Right renal cortex interstitium (tissue), 3 donors: ENCODE measurements at regions not wholly inside any gene's neighbourhood (a gene's known extent, or its start where the extent isn't known, plus 50 kb on each side); places are given as distances from the start of the nearest gene placed in this dataset.

Experiments used
- DNase-seq, 3 donors: peaks; one replicate each; pipeline ENCODE4 v3.0.0-alpha.2; 2013; ENCODE audit warnings: low read depth in 3 of 3, low spot score in 2 of 3

DNA sequence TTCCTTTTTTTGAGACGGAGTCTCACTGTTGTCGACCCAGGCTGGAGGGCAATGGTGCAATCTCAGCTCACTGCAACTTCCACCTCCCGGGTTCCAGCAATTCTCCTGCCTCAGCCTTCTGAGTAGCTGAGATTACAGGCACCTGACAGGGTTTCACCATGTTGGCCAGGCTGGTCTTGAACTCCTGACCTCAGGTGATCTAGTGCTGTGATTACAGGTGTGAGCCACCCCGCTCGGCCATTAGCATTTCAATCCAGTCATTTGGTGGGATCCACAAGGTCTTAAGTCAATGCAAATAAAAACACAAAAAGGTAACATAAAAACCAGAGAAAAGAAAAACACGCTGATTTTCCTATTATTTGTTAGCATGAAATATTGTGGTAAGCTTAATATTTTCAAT lies 1227.2 kb upstream of the TENM4 start:
- DNase-seq = no peak

DNA sequence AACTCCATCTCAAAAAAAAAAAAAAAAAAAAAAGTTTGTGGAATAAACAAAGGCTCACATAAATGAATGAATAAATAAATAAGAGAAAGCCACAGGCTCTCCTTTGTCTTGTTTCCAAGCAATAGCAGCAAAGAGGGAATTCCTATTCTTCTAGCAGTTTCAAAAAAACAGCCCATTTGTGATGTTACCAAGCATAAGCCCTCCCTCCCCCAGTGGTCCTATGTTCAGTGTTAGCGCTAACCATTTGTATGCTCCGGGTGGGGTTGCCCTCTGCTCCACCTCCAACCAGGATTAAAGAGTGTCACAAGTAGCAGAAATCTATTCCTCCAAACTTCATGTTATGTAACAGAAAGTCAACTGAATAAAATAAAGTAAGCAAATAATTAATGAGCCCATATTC lies 1215.0 kb upstream of the TENM4 start:
- DNase-seq = no peak

DNA sequence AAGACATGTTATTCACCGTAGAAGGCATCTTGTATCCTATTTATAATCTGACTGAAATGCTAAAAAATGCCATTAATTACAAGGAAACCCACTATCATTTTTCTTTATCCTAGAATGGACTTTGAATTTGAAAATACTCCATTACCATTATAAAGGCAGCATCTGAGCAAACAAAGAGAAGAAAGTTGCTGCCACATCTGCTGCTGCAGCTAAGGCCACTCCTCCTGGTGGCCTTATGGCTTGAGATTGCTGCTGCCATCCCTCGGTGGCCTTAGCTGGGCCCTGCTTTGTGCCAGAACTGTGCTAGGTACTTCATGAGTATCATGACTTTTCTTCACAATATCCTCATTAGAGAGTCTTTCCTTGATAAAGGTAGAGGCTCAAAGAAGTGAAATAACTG lies 1210.1 kb upstream of the TENM4 start:
- DNase-seq = no peak

DNA sequence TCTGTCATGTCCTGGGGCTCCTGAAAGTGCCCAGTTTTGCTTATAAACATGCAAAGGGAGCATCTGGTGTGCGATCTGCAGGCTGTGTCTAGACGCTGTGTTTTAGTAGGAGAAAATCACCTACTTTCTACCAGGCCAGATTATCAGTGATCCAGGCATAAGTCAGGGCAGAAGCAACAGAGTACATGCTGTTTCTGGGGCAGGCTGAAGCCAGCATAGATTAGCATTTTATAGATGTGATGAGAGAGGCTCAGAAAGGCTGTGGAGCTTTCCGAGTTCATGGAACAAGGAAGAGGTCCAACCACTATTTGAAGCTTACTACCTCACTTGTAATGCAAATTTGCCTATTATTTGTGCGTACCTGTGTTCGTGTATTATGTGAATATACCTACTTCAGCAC lies 1208.4 kb upstream of the TENM4 start:
- no peak for DNase-seq

DNA sequence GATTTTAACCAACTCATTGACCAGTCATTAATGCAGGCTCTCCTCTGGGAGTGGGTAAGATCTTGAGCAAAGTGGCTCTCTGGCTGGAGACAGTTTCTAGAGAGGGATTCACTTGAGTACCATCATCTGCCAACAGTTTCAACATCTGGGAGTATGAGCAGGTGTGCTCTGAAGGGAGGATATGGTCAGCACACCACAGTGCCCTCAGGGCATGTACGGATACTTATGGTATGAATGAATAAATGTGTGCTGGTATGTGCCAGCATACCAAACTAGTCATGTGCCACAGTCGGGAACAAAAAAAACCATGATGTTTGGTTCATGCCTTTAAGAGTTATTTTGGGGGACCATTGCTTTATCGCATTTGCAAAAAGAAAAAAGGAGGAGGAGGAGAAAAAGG lies 1197.5 kb upstream of the TENM4 start:
- no peak for DNase-seq

DNA sequence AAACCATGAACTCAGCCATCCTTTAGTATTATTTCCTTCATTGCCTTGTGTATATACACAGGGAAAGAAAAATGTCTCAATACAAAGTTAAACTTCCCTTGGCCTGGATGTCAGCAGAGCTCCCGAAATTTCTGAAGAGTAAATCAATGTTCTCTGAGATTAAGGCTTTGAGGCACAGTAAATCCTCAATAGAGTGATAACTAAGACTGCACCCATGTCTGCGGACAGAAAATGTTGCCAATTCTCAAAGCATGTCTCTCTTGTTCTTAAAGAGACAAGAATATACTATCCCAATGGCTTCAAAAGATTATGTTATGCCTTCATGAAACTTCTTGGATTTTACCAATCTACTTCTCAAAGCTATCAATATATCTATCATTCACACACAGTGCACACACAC lies 1196.7 kb upstream of the TENM4 start:
- DNase-seq = no peak

DNA sequence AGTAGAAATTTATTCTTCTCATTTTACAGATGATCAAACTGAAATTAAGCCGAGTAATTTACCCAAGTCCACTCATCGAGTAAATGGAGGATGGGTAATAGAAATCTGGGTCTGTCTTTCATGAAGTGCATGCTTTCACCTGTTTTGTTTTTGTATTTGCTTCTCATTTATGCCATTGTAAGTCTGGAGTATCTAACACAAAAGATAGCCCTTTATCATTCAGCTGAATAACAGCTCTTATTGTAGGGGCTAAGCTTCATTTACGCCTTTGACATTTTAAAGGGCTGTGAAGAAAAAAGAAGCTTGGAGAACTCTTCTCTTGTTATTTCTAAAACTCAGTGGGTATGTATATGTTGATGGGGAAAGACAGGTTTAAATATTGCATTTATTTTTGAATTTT lies 1196.2 kb upstream of the TENM4 start:
- DNase-seq = no peak

DNA sequence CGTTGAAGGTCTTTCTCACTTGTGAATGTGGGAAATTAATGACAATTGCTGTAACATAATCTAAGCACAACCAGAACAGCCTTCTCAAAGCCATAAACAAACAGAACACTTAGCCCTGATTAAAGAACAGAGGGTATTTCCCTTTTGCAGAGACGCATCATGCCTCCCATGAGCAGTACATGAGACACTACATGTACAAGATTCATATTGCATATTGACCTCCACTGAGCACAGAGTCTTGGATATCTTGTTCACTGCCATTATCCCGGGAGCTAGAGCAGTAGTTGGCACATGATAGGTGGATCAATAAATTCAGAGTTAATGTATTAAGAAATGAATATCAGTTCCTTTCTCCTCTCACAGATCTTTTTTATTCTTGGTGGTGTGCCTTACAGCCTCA lies 1194.3 kb upstream of the TENM4 start:
- DNase-seq = no peak

DNA sequence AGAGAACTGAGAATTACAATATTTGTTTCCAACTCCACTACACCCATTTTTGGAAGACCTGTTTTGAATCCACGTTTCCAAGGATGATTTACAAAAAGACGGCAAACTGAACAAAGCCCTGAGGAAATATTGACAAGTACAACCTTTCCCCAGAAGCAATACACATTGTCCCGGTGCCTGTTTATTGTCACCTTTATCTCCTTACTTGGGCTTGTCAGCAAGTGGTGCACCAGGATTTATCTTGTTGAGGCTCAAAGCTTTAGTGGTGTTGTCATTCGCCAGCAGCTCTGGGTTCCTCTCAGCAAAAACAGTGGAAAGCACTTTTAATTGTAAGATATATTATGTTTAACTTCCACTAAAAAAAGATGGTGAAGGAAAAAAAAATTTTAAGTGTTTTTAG lies 1191.9 kb upstream of the TENM4 start:
- DNase-seq = no peak

DNA sequence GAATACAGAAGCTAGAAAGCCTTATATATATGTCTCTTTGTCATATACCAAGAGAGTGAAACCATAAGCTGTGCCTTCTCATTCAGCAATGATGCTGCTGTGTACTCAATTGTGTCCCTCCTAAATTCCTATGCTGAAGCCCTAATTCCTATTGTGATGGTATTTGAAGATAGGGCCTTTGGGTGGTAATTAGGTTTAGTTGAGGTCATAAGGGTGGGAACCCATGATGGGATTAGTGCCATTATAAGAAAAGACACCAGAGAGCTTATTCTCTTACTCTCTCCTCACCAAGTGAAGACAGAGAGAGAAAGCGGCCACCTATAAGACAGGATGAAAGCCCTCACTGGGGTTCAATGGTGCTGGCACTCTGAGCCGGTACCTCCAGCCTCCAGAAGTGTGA lies 1191.3 kb upstream of the TENM4 start:
- DNase-seq = no peak

DNA sequence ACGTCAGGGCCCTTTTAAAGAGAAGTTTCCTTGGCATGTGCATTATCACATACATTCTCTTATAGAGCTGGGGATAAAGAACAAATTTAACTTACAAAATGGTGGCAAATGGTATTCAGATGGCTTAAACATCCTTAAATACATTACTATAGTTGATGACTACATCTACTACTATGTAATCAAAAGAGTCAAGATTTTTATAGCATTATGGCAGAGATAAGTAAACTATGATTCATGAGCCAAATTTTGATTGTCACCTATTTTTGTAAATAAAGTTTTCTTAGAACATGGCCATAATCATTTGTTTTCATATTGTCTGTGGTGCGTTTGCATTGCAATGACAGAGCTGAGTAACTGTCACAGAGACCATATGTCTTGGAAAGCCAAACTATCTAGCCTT lies 1188.6 kb upstream of the TENM4 start:
- no peak for DNase-seq

DNA sequence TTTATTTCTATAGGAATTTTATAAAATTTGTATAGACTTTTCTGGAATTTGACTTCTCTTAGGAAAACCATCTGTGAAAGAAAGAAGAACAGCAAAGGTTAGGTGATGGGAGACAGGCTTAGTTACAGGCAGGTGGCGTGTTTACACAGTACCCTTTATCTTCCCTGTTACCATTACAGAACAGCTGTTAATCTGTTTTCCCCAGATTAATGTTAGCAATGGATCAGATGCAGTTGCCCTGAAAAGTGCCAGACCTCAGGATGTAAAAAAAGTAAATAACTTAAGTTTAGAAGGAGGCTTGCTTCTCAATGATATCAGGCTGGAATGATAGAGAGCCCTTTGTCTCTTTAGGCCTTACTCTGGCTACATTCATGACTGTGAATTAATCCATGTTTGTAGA lies 1186.5 kb upstream of the TENM4 start:
- DNase-seq = no peak

DNA sequence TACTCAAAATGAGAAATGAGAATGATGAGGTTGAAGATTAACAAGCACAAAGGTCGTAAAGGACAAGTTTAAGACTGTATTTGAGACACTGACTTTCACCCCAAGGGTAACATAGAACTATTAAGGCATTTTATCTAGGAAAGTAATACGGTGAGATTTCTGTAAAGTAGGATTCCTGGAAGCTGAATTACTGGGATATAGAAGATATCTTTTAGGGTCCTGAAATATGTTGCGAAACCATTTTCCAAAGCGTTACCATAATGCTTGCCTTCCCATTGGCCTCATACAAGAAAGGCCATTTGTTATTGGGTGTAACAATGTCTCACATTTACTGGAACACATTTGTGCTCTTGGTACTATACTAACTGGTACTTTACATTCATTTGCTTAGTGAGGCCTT lies 1185.9 kb upstream of the TENM4 start:
- DNase-seq = no peak

DNA sequence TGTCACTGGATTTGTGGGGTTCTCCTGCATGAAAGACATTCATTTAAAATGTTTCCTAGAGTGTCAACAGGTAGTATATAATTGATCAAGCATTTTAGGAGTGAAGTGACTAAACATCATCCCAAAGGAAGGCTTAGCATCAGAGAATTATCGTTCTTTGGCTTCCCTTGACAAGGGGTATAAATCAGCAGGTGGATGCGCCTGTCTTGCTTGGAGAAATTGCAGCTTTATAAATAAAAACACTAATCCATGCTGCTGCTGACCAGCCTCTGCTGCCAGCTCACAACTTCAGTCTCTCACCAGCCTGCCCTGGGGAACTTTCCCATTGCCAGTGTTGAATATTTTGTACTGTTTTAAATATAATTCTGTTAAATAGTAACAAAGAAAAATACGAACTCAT lies 1184.7 kb upstream of the TENM4 start:
- no peak for DNase-seq

DNA sequence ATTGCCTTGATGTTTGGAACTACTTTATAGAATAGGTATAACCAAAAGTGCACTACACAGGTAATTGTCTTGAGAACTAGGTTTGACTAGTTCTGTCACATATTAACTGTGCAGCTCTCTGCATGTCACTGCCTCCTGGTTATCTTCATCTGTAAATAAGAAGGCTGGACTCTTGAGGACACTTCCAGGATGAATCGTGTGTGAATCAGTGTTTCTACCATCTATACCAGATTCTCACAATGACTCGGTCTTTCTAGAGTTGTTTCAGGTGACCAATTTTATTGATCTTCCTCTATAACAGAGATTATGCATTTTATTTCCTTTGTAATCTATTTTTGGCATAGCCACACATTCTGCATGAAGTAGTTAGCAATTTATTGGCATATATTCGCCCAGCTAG lies 1181.0 kb upstream of the TENM4 start:
- DNase-seq = no peak

DNA sequence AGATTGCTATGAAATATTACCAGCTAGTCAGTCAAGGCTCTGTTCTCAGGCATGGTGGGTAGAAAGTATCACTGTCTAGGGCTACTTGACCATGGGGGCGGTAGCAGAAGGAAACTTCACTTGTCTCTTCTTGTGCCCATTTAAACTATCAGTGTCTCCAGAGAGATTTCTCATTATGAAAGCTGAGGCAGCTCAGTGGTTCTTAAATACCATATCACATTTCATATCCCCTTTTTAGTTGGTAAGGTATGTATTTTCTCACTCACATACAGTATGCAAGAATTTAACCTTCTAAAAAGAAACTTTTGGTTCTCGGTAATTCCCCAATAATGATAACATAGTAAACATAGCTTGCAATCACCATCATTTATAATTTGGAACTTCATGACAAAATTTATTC lies 1180.0 kb upstream of the TENM4 start:
- DNase-seq = no peak

DNA sequence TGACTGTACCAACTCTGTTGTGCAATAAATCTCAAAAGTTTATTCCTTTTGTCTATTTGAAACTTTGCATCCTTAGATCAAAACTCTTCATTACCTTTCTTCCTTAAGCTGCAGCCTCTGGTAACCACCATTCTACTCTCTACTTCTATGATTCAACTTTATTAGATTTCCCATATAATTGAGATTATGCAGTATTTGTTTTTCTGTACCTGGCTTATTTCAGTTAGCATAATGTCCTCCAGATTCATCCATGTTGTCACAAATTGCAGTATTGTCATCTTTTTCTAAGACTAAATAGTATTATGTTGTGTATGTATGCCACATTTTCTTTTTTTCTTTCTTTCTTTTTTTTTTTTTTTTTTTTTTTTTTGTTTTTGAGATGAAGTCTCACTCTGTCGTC lies 1176.3 kb upstream of the TENM4 start:
- DNase-seq = no peak

DNA sequence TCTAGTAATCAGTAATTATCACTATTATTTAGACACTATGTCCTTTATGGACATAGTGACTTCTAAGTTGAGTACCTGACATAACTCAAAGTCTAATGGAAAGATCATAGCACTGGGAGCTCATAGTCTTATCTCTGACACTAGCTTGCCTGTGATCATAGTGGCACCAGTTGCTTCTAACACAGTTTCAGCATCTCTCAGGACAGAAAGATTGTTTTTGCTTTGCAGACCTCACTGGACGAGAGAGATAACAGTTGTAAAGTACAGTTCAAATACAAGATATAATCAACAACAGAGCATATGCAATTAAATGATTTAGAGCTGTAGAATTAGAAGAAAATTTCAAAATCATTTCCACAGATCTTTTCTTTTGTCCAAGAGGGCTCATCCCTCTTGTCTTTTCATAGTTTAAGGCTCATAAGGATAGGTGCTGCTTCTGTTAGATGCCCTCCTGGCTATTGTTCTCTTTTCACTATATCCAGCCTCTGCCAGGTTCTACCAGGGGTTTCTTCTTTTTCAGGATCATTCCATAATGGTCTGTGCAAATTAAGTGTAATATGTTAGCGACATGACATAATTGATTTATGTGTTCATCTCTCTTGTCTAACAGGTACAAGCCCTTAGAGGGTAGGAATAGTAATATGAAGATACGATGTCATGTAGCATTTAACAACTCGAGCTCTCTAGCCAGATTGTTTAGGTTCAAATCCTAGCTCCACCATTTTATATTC lies 1175.4 kb upstream of the TENM4 start:
- no peak for DNase-seq

DNA sequence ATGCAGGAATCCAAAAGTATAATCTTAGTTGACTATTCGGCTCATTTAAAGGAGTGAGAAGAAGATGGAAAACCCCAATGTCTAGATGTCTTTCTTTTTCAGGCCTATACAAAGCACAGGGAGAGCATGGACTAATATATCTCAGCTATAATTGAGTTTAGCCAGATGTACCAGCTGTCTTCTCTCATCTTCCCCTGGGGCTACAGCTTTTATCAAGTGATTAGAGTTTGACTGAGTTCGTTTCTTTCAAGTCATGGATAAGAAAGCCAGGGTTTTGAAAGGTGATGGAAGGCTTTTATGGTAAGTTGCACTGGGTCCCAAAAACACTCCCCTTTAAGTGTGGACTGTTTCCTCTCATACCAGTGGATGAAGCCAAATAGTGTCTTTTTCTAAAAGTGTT lies 1172.8 kb upstream of the TENM4 start:
- no peak for DNase-seq

DNA sequence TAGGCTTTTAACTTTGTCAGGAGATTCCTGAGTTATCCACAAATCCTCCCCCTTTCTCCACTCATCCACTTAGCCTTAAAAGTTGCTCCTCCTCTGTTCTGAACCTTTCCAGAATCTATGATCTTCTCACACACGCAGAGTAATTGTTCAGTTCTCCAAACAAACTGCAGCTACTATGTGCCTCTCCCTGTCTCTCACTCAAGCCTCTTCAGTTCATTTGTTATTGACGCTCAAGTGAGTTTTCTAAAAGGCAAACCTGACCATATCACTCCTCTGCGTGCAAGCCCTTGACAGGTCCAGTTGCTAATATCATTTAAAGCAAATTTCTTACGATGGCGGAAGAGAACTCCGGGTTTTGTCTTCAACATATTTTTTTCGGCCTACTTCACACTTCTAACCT lies 1169.7 kb upstream of the TENM4 start:
- no peak for DNase-seq

DNA sequence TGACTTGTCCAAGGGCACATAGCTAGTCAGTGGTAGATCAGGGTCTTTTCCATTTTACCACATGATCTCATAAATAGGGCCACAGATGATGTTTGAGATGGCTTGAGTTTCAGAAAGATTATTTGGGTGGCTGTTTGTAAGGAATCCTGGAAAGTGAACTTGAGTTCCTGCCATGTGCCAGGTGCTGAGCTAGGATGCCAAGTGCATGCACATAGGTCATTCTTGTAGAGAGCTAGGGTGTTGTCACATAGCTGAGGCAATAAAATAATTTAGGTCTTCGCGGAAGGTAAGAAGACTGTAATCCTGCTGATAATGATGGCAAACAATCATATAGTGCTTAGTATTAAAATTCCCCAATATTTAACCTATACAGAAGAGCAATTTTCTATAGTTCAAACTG lies 1162.6 kb upstream of the TENM4 start:
- DNase-seq = no peak

DNA sequence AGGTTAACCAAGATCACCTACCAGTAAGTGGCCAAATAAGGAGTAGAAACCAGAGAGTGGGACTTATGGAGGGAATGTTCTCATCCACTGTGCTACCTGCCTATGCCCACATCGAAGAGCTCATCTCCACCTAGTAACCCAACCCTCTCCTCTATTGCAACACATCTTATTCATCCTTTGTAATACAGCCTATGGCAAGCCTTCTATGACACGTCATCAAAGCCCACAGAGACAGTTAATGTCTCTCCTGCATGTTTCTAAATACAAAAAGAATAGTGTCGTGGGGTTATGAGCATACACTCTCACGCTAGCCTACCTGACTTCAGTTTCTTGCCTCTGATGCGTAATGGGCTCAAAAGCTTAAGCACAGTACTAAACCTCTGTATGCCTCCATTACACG lies 1158.1 kb upstream of the TENM4 start:
- no peak for DNase-seq

DNA sequence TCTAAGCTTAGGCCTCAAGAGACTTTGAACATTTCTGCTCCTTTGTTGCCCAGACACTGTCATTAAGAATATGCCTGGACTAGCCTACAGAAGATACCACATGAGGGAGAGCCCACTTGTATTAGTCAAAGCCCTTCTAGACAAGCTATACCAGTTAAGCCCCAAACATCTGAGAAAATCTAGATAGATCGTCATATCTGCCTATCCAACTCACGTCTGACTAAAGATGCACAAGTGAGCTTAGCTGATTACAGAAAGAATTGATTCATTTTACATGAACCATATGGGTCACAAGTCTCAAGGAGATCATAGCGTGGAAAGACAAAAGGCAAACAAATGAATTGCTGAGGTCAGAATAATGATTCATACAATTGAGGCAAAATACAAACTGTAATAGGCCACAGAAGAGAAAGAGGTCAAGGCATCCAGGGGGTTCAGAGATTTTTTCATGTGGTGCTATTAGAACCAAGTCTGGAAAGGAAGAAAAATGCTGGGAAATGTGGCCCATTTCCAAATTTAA lies 1155.5 kb upstream of the TENM4 start:
- no peak for DNase-seq
